ENCODE measurements at regions not wholly inside any gene's neighbourhood (a gene's known extent, or its start where the extent isn't known, plus 50 kb on each side); places are given as distances from the start of the nearest gene placed in this dataset.
"Not testable (repeated sequence)": the region's sequence is repeated elsewhere in the genome, so short reads cannot be mapped to it uniquely, and the experiment has no call there.

- Histone ChIP-seq H3K27me3 (ENCODE audit: control insufficient read depth, insufficient read depth, low read length) (no peaks in the 10 kb centered on the region), H3K4me3 (ENCODE audit: low read depth, low read length) (no peak overlapping the region), H3K9me3 (ENCODE audit: control insufficient read depth, insufficient read depth, low read length) (no peaks in the 10 kb centered on the region; the same call in 1 of the 2 replicates), H3K27ac (ENCODE audit: low read depth, low read length) (no peak overlapping the region)
- TF ChIP-seq CTCF (IDR thresholded peaks at IDR 0.05; ENCODE audit: low read depth, low read length): no peak
- ChIA-PET CTCF (no interaction called here), POLR2A (no interaction called here)
- DNase-seq (ENCODE audit: low read depth, low spot score): no peak
Measured at GRCh38 chr6:4661391-4661790, 114.8 kb upstream of the CDYL start.

GRCh38 chr6:4660377-4661321 is 115.6 kb upstream of the CDYL start:
- H3K4me3 ChIP-seq (ENCODE audit: low read depth, low read length): no peak overlapping the region
- H3K27me3 ChIP-seq (ENCODE audit: control insufficient read depth, insufficient read depth, low read length): no peaks in the 10 kb centered on the region
- CTCF ChIA-PET: no interaction called here
- H3K9me3 ChIP-seq (ENCODE audit: control insufficient read depth, insufficient read depth, low read length): no peaks in the 10 kb centered on the region; the same call in 1 of the 2 replicates
- DNase-seq (ENCODE audit: low read depth, low spot score): no peak
- POLR2A ChIA-PET: no interaction called here
- H3K27ac ChIP-seq (ENCODE audit: low read depth, low read length): no peak overlapping the region
- no peak for TF ChIP-seq CTCF (IDR thresholded peaks at IDR 0.05; ENCODE audit: low read depth, low read length)

GRCh38 chr6:4659719-4660118 is 116.5 kb upstream of the CDYL start:
- H3K4me3 ChIP-seq (ENCODE audit: low read depth, low read length); H3K9me3 ChIP-seq (ENCODE audit: control insufficient read depth, insufficient read depth, low read length); H3K27me3 ChIP-seq (ENCODE audit: control insufficient read depth, insufficient read depth, low read length); H3K27ac ChIP-seq (ENCODE audit: low read depth, low read length); DNase-seq (ENCODE audit: low read depth, low spot score); POLR2A ChIA-PET: not testable (repeated sequence)
- CTCF ChIA-PET: interaction anchor here (0.7 kb wide), 1 partner anchor 333 kb away, joined by 3 read pairs; no protein-coding TSS in a partner anchor

- Histone ChIP-seq H3K4me3 (ENCODE audit: low read depth, low read length) (no peak overlapping the region), H3K27me3 (ENCODE audit: control insufficient read depth, insufficient read depth, low read length) (no peaks in the 10 kb centered on the region), H3K9me3 (ENCODE audit: control insufficient read depth, insufficient read depth, low read length) (no peaks in the 10 kb centered on the region; the same call in 1 of the 2 replicates), H3K27ac (ENCODE audit: low read depth, low read length) (no peak overlapping the region)
- ChIA-PET CTCF (no interaction called here), POLR2A (no interaction called here)
- no peak for TF ChIP-seq CTCF (IDR thresholded peaks at IDR 0.05; ENCODE audit: low read depth, low read length)
- no peak for DNase-seq (ENCODE audit: low read depth, low spot score)
Measured at GRCh38 chr6:4658486-4658885, 117.7 kb upstream of the CDYL start.

- POLR2A ChIA-PET: no interaction called here
- no peak for DNase-seq (ENCODE audit: low read depth, low spot score)
- no peak overlapping the region for H3K27ac ChIP-seq (ENCODE audit: low read depth, low read length)
- CTCF ChIA-PET: no interaction called here
- no peak for TF ChIP-seq CTCF (IDR thresholded peaks at IDR 0.05; ENCODE audit: low read depth, low read length)
- no peaks in the 10 kb centered on the region; the same call in 1 of the 2 replicates for H3K9me3 ChIP-seq (ENCODE audit: control insufficient read depth, insufficient read depth, low read length)
- no peaks in the 10 kb centered on the region for H3K27me3 ChIP-seq (ENCODE audit: control insufficient read depth, insufficient read depth, low read length)
- no peak overlapping the region for H3K4me3 ChIP-seq (ENCODE audit: low read depth, low read length)
Measured at GRCh38 chr6:4656106-4656505, 120.1 kb upstream of the CDYL start.
